H1 (cell line): ENCODE measurements at regions not wholly inside any gene's neighbourhood (a gene's known extent, or its start where the extent isn't known, plus 50 kb on each side); places are given as distances from the start of the nearest gene placed in this dataset.

Source experiments
- CTCF ChIA-PET: fragments of 300-600 bp; sonication (Branson Sonifier 250); formaldehyde crosslinking; loops from one replicate; lab custom pipeline; 2021; ENCODE audit not compliant: partially characterized antibody; lab: Charles Lee
- POLR2A ChIA-PET: fragments of 300-600 bp; sonication (Branson Sonifier 250); formaldehyde crosslinking; loops from one replicate; lab custom pipeline; 2021; ENCODE audit warnings: inconsistent platforms; ENCODE audit not compliant: partially characterized antibody; lab: Charles Lee
- DNase-seq, 2 experiments: peaks; one replicate each; pipeline versions ENCODE4 v3.0.0 to v3.0.0-alpha.2; 2010 to 2022; ENCODE audit warnings: low spot score in 2 of 2, low read depth in 1 of 2, mixed read lengths in 1 of 2
- FAIRE-seq: peaks from 2 replicates; lab custom pipeline; 2011; peaks lifted over from hg19 to GRCh38; lab: Jason Lieb, UNC
- H2AFZ ChIP-seq: 2 replicates; pipeline ENCODE4 v1.8.1; 2012; ENCODE audit warnings: low read length, inconsistent platforms
- H2AK5ac ChIP-seq: 2 replicates; pipeline ENCODE4 v1.6.1; 2013; ENCODE audit warnings: low read depth, low read length
- H2BK120ac ChIP-seq: replicated peaks from 2 replicates; pipeline ENCODE3; 2013; ENCODE audit warnings: low read depth, low read length, inconsistent platforms
- H2BK12ac ChIP-seq: 2 replicates; pipeline ENCODE4 v1.6.1; 2013; ENCODE audit warnings: low read depth, low read length
- H2BK15ac ChIP-seq: 2 replicates; pipeline ENCODE4 v1.6.1; 2013; ENCODE audit warnings: low read length
- H2BK20ac ChIP-seq: 2 replicates; pipeline ENCODE4 v1.6.1; 2013; ENCODE audit warnings: low read length
- H2BK5ac ChIP-seq: 2 replicates; pipeline ENCODE4 v1.6.1; 2013; ENCODE audit warnings: low read depth, low read length
- H3K14ac ChIP-seq: 2 replicates; pipeline ENCODE4 v1.6.1; 2013; ENCODE audit warnings: inconsistent platforms; ENCODE audit not compliant: insufficient read length
- H3K18ac ChIP-seq: 2 replicates; pipeline ENCODE4 v1.6.1; 2013; ENCODE audit warnings: low read length; ENCODE audit errors: extremely low read depth
- H3K23ac ChIP-seq: 2 replicates; pipeline ENCODE4 v1.6.1; 2013; ENCODE audit warnings: inconsistent platforms; ENCODE audit not compliant: insufficient read length
- H3K23me2 ChIP-seq: 2 replicates; pipeline ENCODE4 v1.6.1; 2013; ENCODE audit warnings: low read depth, low read length
- H3K27ac ChIP-seq: 2 replicates; pipeline ENCODE4 v1.6.1; 2011; ENCODE audit warnings: low read depth, low read length, inconsistent platforms
- H3K27me3 ChIP-seq, 4 experiments: replicated peaks in 1 of 4; 1 replicate in 1 of 4; 2 replicates in 3 of 4; pipeline versions ENCODE4 v1.6.1 to v1.8.1; 2011 to 2013; ENCODE audit warnings: low read length in 3 of 4, mild to moderate bottlenecking in 3 of 4, inconsistent platforms in 2 of 4, mixed read lengths in 2 of 4, moderate library complexity in 1 of 4; ENCODE audit not compliant: control insufficient read depth in 3 of 4, insufficient read depth in 3 of 4; ENCODE audit errors: extremely low read depth in 1 of 4
- H3K36me3 ChIP-seq, 4 experiments: 2 replicates each; pipeline versions ENCODE4 v1.6.1 to v1.8.1; 2011 to 2013; ENCODE audit warnings: mild to moderate bottlenecking in 4 of 4, low read length in 3 of 4, moderate library complexity in 2 of 4, control low read depth in 1 of 4, inconsistent platforms in 1 of 4; ENCODE audit not compliant: insufficient read depth in 4 of 4, control insufficient read depth in 2 of 4
- H3K4ac ChIP-seq: replicated peaks from 2 replicates; pipeline ENCODE3; 2013; ENCODE audit warnings: low read length, low read depth, mixed read lengths, inconsistent platforms; ENCODE audit not compliant: insufficient read length
- H3K4me1 ChIP-seq, 4 experiments: replicated peaks in 1 of 4; 1 replicate in 1 of 4; 2 replicates in 3 of 4; pipeline versions ENCODE4 v1.6.1 to v1.8.1; 2011 to 2013; ENCODE audit warnings: low read length in 3 of 4, inconsistent platforms in 2 of 4, mixed read lengths in 1 of 4; ENCODE audit not compliant: insufficient read depth in 4 of 4, control insufficient read depth in 3 of 4
- H3K4me2 ChIP-seq, 2 experiments: 2 replicates each; pipeline versions ENCODE4 v1.6.1 to v1.8.1; 2011 to 2013; ENCODE audit warnings: low read depth in 2 of 2, low read length in 2 of 2, control low read depth in 1 of 2, inconsistent platforms in 1 of 2, mild to moderate bottlenecking in 1 of 2; ENCODE audit not compliant: insufficient read depth in 1 of 2
- H3K4me3 ChIP-seq, 4 experiments: fragments of 200-600, 300-600 bp in 1 of 4; sonication (generic), shearing (Covaris generic), sonication (Bioruptor Twin) in 1 of 4; 2 replicates each; pipeline versions ENCODE4 v1.5.1 to v1.8.1; 2011 to 2016; ENCODE audit warnings: low read length in 4 of 4, low read depth in 3 of 4, control low read depth in 2 of 4, inconsistent platforms in 2 of 4, mild to moderate bottlenecking in 2 of 4, mixed read lengths in 1 of 4, moderate library complexity in 1 of 4; ENCODE audit not compliant: insufficient read depth in 2 of 4; ENCODE audit errors: extremely low read depth in 1 of 4
- H3K56ac ChIP-seq: replicated peaks from 2 replicates; pipeline ENCODE3; 2013; ENCODE audit warnings: low read depth, mild to moderate bottlenecking, mixed read lengths, low read length, inconsistent platforms; ENCODE audit not compliant: insufficient read length
- H3K79me1 ChIP-seq: 2 replicates; pipeline ENCODE4 v1.6.1; 2013; ENCODE audit warnings: low read depth, low read length, control low read depth
- H3K79me2 ChIP-seq, 2 experiments: 2 replicates each; pipeline versions ENCODE4 v1.6.1 to v1.8.1; 2012 to 2013; ENCODE audit warnings: low read length in 2 of 2, mild to moderate bottlenecking in 2 of 2, inconsistent platforms in 1 of 2; ENCODE audit not compliant: insufficient read depth in 2 of 2, control insufficient read depth in 1 of 2
- H3K9ac ChIP-seq, 4 experiments: replicated peaks in 1 of 4; 1 replicate in 1 of 4; 2 replicates in 3 of 4; pipeline versions ENCODE4 v1.6.1 to v1.8.1; 2011 to 2013; ENCODE audit warnings: low read depth in 3 of 4, low read length in 3 of 4, control low read depth in 2 of 4, mild to moderate bottlenecking in 2 of 4, moderate library complexity in 2 of 4, inconsistent platforms in 1 of 4; ENCODE audit errors: extremely low read depth in 1 of 4
- H3K9me3 ChIP-seq, 2 experiments: 2 replicates each; pipeline versions ENCODE4 v1.6.1 to v1.8.1; 2012 to 2013; ENCODE audit warnings: mild to moderate bottlenecking in 2 of 2, moderate library complexity in 2 of 2, control low read depth in 1 of 2, inconsistent platforms in 1 of 2, low read depth in 1 of 2, low read length in 1 of 2, mixed read lengths in 1 of 2; ENCODE audit not compliant: insufficient read depth in 2 of 2
- H4K20me1 ChIP-seq, 2 experiments: replicated peaks in 1 of 2; 2 replicates each; pipeline versions ENCODE3 to v1.8.1; 2011 to 2013; ENCODE audit warnings: inconsistent platforms in 2 of 2, low read length in 2 of 2, mild to moderate bottlenecking in 1 of 2; ENCODE audit not compliant: insufficient read depth in 2 of 2, control insufficient read depth in 1 of 2
- H4K5ac ChIP-seq: 2 replicates; pipeline ENCODE4 v1.6.1; 2013; ENCODE audit warnings: low read length, low read depth, mixed read lengths, inconsistent platforms; ENCODE audit not compliant: insufficient read length
- H4K8ac ChIP-seq: 2 replicates; pipeline ENCODE4 v1.8.0; 2013; ENCODE audit warnings: mild to moderate bottlenecking, moderate library complexity, low read length, inconsistent platforms; ENCODE audit not compliant: insufficient read depth; ENCODE audit errors: extremely low read depth
- H4K91ac ChIP-seq: replicated peaks from 2 replicates; pipeline ENCODE3; 2013; ENCODE audit warnings: low read length, mixed read lengths, inconsistent platforms; ENCODE audit not compliant: insufficient read length
- CTBP2 ChIP-seq: IDR thresholded peaks from 2 replicates; pipeline ENCODE4 v1.7.0; 2011; ENCODE audit warnings: borderline replicate concordance, mild to moderate bottlenecking, moderate library complexity, mixed read lengths, low read length; ENCODE audit not compliant: insufficient read depth, insufficient read length
- SP2 ChIP-seq: IDR thresholded peaks from 2 replicates; pipeline ENCODE4 v1.6.1; 2012; ENCODE audit warnings: mild to moderate bottlenecking, low read length, inconsistent platforms
- TCF12 ChIP-seq: IDR thresholded peaks from 2 replicates; pipeline ENCODE4 v1.6.1; 2011; ENCODE audit warnings: low read depth, mild to moderate bottlenecking, low read length
- WGBS, 2 experiments: shearing (Covaris generic) in 1 of 2; methylation state at CpG; one replicate each; pipeline versions ENCODE4 v1.1.6 to v1.1.7; 2013 to 2015; ENCODE audit warnings: low lambda C conversion rate in 2 of 2, mixed read lengths in 2 of 2, inconsistent platforms in 1 of 2, low coverage in 1 of 2, missing lambda C conversion rate in 1 of 2; ENCODE audit not compliant: insufficient replicate concordance in 2 of 2, insufficient coverage in 1 of 2, insufficient read length in 1 of 2; ENCODE audit errors: extremely low coverage in 1 of 2, missing lambda C conversion rate in 1 of 2; 5-methylcytosine and 5-hydroxymethylcytosine counted together
- TF ChIP-seq, protein P1 (sequence below), 3 experiments: IDR thresholded peaks; 1 replicate in 2 of 3; 2 replicates in 1 of 3; pipeline versions ENCODE4 v1.5.1 to v1.6.1; 2011; ENCODE audit warnings: low read length in 3 of 3, mild to moderate bottlenecking in 3 of 3, inconsistent platforms in 2 of 3, low read depth in 1 of 3, moderate library complexity in 1 of 3; ENCODE audit not compliant: insufficient read depth in 1 of 3; ENCODE audit errors: control extremely low read depth in 1 of 3

DNA sequence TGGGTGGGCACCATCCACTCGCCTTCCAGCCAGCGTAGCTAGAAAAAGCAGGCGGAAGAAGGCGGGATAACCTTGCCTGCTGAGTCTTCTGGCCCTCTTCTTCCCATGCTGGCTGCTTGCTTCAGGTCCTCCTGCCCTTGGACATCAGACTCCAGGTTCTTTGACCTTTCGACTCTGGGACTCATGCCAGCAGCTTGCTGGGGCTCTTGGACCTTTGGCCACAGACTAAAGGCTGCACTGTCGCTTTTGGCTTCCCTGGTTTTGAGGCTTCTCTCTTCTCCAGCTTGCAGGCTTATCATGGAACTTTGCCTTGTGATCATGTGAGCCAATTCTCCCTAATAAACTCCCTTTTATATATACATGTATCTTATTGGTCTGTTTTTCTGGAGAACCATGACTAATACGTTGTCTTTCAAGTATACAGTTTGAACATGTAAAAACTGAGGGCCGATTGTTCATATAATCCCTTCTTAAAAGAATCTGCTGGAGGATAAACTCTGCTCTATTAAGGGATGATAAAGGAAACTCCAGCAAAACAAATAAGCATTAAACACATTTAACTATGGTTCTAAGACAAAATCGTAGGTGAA lies 116.6 kb upstream of the LCORL start:
- Histone ChIP-seq H3K79me2 (no peaks in the 10 kb centered on the region), H3K23me2 (no peaks in the 10 kb centered on the region), H2BK120ac (no peak overlapping the region), H3K27me3 (no peaks in the 10 kb centered on the region), H4K5ac (no peak overlapping the region), H4K20me1 (no peaks in the 10 kb centered on the region), H3K4me2 (no peak overlapping the region), H3K9me3 (peaks cover 51% of the 10 kb centered on the region in 2 experiments), H3K18ac (no peak overlapping the region), H4K91ac (no peak overlapping the region), H3K56ac (no peak overlapping the region), H3K4me3 (no peak overlapping the region), H2AK5ac (no peak overlapping the region), H3K79me1 (no peaks in the 10 kb centered on the region), H3K9ac (no peak overlapping the region), H4K8ac (no peak overlapping the region), H3K27ac (no peak overlapping the region), H2BK15ac (no peak overlapping the region), H3K36me3 (0 out of 8 replicates have a peak, but pooled peaks cover 0 to 3% (median 0%) of the 10 kb centered on the region in 4 experiments), H2BK5ac (no peak overlapping the region), H2BK20ac (no peak overlapping the region), H3K4ac (no peak overlapping the region), H2BK12ac (no peak overlapping the region), H3K4me1 (no peaks in the 10 kb centered on the region), H2AFZ (no peak overlapping the region), H3K23ac (no peak overlapping the region), H3K14ac (no peak overlapping the region)
- FAIRE-seq (no peak), DNase-seq (no peak)
- CTCF ChIA-PET = no interaction called here
- no peak for TF ChIP-seq CTBP2
- TF ChIP-seq, protein P1, sequence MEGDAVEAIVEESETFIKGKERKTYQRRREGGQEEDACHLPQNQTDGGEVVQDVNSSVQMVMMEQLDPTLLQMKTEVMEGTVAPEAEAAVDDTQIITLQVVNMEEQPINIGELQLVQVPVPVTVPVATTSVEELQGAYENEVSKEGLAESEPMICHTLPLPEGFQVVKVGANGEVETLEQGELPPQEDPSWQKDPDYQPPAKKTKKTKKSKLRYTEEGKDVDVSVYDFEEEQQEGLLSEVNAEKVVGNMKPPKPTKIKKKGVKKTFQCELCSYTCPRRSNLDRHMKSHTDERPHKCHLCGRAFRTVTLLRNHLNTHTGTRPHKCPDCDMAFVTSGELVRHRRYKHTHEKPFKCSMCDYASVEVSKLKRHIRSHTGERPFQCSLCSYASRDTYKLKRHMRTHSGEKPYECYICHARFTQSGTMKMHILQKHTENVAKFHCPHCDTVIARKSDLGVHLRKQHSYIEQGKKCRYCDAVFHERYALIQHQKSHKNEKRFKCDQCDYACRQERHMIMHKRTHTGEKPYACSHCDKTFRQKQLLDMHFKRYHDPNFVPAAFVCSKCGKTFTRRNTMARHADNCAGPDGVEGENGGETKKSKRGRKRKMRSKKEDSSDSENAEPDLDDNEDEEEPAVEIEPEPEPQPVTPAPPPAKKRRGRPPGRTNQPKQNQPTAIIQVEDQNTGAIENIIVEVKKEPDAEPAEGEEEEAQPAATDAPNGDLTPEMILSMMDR (IDR thresholded peaks at IDR 0.05; ENCODE audit: control extremely low read depth in 1 of 3, insufficient read depth in 1 of 3, low read depth in 1 of 3, low read length in 3 of 3) = no peak
- no peak for TF ChIP-seq SP2
- no peak for TF ChIP-seq TCF12
- POLR2A ChIA-PET = no interaction called here
- 77% methylated on average over 9 of the region's 9 CpGs; no CpG with 5 or more reads in 1 of the 2 experiments for WGBS, 2 experiments
